WTC11 (cell line): ENCODE measurements at regions not wholly inside any gene's neighbourhood (a gene's known extent, or its start where the extent isn't known, plus 50 kb on each side); places are given as distances from the start of the nearest gene placed in this dataset.

Experiments
- ATAC-seq: fragments of 200-7000 bp; cut with Tn5 transposase; 2 replicates; pipeline ENCODE4 v1.10.0; 2021; ENCODE audit warnings: mild to moderate bottlenecking, moderate library complexity
- CTCF ChIA-PET: fragments of 300-600 bp; sonication (Branson Sonifier 250); formaldehyde crosslinking; loops from one replicate; lab custom pipeline; 2021; ENCODE audit warnings: antibody characterized with exemption; lab: Charles Lee
- POLR2A ChIA-PET: fragments of 350-600 bp; sonication (Branson Sonifier 250); formaldehyde crosslinking; loops from one replicate; lab custom pipeline; 2021; ENCODE audit warnings: antibody characterized with exemption; lab: Charles Lee
- DNase-seq: peaks from one replicate; pipeline ENCODE4 v3.0.0; 2021; ENCODE audit warnings: low spot score
- H3K27ac Mint-ChIP-seq: 2 replicates; pipeline ENCODE4 v1.8.0; 2021; ENCODE audit warnings: mixed read lengths
- H3K27me3 Mint-ChIP-seq: 2 replicates; pipeline ENCODE4 v1.8.0; 2021; ENCODE audit warnings: low read depth, mild to moderate bottlenecking, moderate library complexity, mixed read lengths
- H3K36me3 Mint-ChIP-seq: 2 replicates; pipeline ENCODE4 v1.8.0; 2021; ENCODE audit warnings: mixed read lengths
- H3K4me1 Mint-ChIP-seq: 2 replicates; pipeline ENCODE4 v1.8.0; 2022; ENCODE audit warnings: mixed read lengths
- H3K4me3 Mint-ChIP-seq: 2 replicates; pipeline ENCODE4 v1.8.0; 2021; ENCODE audit warnings: mild to moderate bottlenecking, moderate library complexity, mixed read lengths
- H3K9me3 Mint-ChIP-seq: 2 replicates; pipeline ENCODE4 v1.8.0; 2021; ENCODE audit warnings: mixed read lengths
- ATF1 ChIP-seq: sonication (generic); formaldehyde crosslinking; IDR thresholded peaks from 2 replicates; pipeline ENCODE4 v1.8.1; 2023; ENCODE audit warnings: mild to moderate bottlenecking, moderate library complexity, missing genetic modification reagents
- FOXK1 ChIP-seq: sonication (generic); formaldehyde crosslinking; IDR thresholded peaks from 2 replicates; pipeline ENCODE4 v1.8.0; 2022; ENCODE audit warnings: mild to moderate bottlenecking, moderate library complexity, missing genetic modification reagents
- HMGA2 ChIP-seq: fragments of 250-450 bp; sonication (Bioruptor Pico); IDR thresholded peaks from 2 replicates; pipeline ENCODE4 v1.4.0; 2021; ENCODE audit warnings: mild to moderate bottlenecking, moderate library complexity
- JUN ChIP-seq: sonication (generic); formaldehyde crosslinking; IDR thresholded peaks from 2 replicates; pipeline ENCODE4 v1.8.0; 2023; ENCODE audit warnings: mild to moderate bottlenecking, missing genetic modification reagents
- MYBL2 ChIP-seq: sonication (generic); formaldehyde crosslinking; IDR thresholded peaks from 2 replicates; pipeline ENCODE4 v1.8.1; 2023; ENCODE audit warnings: mild to moderate bottlenecking, moderate library complexity, missing genetic modification reagents
- RELA ChIP-seq: sonication (generic); formaldehyde crosslinking; IDR thresholded peaks from 2 replicates; pipeline ENCODE4 v1.8.1; 2022; ENCODE audit warnings: missing genetic modification reagents, mild to moderate bottlenecking, borderline replicate concordance
- SMAD3 ChIP-seq: sonication (generic); formaldehyde crosslinking; IDR thresholded peaks from 2 replicates; pipeline ENCODE4 v1.8.0; 2022; ENCODE audit warnings: missing genetic modification reagents, mild to moderate bottlenecking, borderline replicate concordance
- SMAD4 ChIP-seq: sonication (generic); formaldehyde crosslinking; IDR thresholded peaks from 2 replicates; pipeline ENCODE4 v1.8.0; 2022; ENCODE audit warnings: mild to moderate bottlenecking, missing genetic modification reagents
- SP1 ChIP-seq: sonication (generic); formaldehyde crosslinking; conservative IDR thresholded peaks from 2 replicates; pipeline ENCODE4 v1.8.1; 2022; ENCODE audit warnings: missing genetic modification reagents
- TP53 ChIP-seq: sonication (generic); formaldehyde crosslinking; IDR thresholded peaks from 2 replicates; pipeline ENCODE4 v1.8.1; 2023; ENCODE audit warnings: mild to moderate bottlenecking, missing genetic modification reagents
- ZNF121 ChIP-seq: sonication (generic); formaldehyde crosslinking; IDR thresholded peaks from 2 replicates; pipeline ENCODE4 v1.8.0; 2023; ENCODE audit warnings: missing genetic modification reagents
- ZNF396 ChIP-seq: fragments of 250-450 bp; sonication (Bioruptor Pico); IDR thresholded peaks from 2 replicates; pipeline ENCODE4 v1.8.0; 2021; ENCODE audit warnings: mild to moderate bottlenecking, moderate library complexity, borderline replicate concordance
- TF ChIP-seq, protein P1 (sequence below): sonication (generic); formaldehyde crosslinking; IDR thresholded peaks from 2 replicates; pipeline ENCODE4 v1.8.1; 2023; ENCODE audit warnings: mild to moderate bottlenecking, moderate library complexity, missing genetic modification reagents
- TF ChIP-seq, protein P2 (sequence below): fragments of 250-450 bp; sonication (Bioruptor Pico); IDR thresholded peaks from 2 replicates; pipeline ENCODE4 v1.9.0; 2021; ENCODE audit warnings: mild to moderate bottlenecking, borderline replicate concordance
- TF ChIP-seq, protein P3 (sequence below): sonication (generic); formaldehyde crosslinking; IDR thresholded peaks from 2 replicates; pipeline ENCODE4 v1.8.1; 2023; ENCODE audit warnings: mild to moderate bottlenecking, missing genetic modification reagents, moderate library complexity
- TF ChIP-seq, protein P4 (sequence below): sonication (generic); formaldehyde crosslinking; conservative IDR thresholded peaks from 2 replicates; pipeline ENCODE4 v1.8.1; 2022; ENCODE audit warnings: mild to moderate bottlenecking, missing genetic modification reagents
- TF ChIP-seq, protein P5 (sequence below): sonication (generic); formaldehyde crosslinking; IDR thresholded peaks from 2 replicates; pipeline ENCODE4 v1.8.1; 2022; ENCODE audit warnings: low read depth, missing genetic modification reagents, borderline replicate concordance
- TF ChIP-seq, protein P6 (sequence below): sonication (generic); formaldehyde crosslinking; IDR thresholded peaks from 2 replicates; pipeline ENCODE4 v1.8.0; 2023; ENCODE audit warnings: mild to moderate bottlenecking, missing genetic modification reagents
- TF ChIP-seq, protein P7 (sequence below): sonication (generic); formaldehyde crosslinking; IDR thresholded peaks from 2 replicates; pipeline ENCODE4 v1.8.0; 2023; ENCODE audit warnings: missing genetic modification reagents
- TF ChIP-seq, protein P8 (sequence below): sonication (generic); formaldehyde crosslinking; IDR thresholded peaks from 2 replicates; pipeline ENCODE4 v1.8.1; 2022; ENCODE audit warnings: mild to moderate bottlenecking, moderate library complexity, missing genetic modification reagents

DNA sequence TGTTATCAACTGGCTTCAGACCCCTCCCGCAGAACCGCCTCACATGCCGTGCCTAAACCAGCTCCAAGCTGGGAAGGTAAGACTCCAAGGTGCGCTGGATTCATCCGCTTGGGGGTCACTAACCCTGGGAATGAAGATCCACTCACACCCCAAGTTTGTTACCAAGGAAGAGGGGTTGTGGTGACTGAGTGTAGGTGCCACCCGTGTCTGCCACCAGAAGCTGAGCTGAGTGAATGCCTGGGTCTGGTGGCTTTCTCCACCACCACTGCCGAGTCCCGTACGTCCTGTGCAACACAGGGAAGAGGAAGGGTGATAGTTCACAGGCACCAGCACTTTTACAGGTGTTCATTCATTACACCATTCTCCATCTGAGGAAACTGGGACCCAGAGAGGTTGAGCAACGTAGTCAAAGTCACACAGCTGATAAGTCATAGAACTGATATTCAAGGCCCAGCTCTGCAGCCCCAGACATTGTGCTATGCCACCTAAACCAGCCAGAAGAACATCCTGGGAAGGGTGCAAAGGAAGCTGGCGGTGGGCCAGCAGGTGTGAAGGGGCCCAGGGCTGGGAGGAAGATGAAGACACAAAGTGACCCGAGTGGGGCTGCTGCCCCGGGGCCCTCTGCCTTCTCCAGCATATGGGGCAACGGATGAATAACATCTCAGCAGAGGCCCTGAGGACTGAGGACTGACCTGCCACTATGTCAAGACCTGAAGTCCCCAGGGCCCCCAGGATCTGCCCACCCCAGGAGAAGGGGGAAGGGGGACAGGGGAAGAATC, 70.9 kb upstream of the PPP1R26 start:
- Mint-ChIP-seq H3K4me1 (no peaks in the 10 kb centered on the region), H3K36me3 (no peaks in the 10 kb centered on the region), H3K27ac (no peak overlapping the region), H3K27me3 (no peaks in the 10 kb centered on the region), H3K4me3 (no peak overlapping the region), H3K9me3 (peaks cover 9% of the 10 kb centered on the region)
- DNase-seq (no peak), ATAC-seq (no peak)
- TF ChIP-seq JUN (CRISPR knock-in tag) = no peak
- no peak for TF ChIP-seq SP1 (CRISPR knock-in tag)
- no peak for TF ChIP-seq ZNF396
- no peak for TF ChIP-seq MYBL2 (CRISPR knock-in tag)
- TF ChIP-seq, protein P1, sequence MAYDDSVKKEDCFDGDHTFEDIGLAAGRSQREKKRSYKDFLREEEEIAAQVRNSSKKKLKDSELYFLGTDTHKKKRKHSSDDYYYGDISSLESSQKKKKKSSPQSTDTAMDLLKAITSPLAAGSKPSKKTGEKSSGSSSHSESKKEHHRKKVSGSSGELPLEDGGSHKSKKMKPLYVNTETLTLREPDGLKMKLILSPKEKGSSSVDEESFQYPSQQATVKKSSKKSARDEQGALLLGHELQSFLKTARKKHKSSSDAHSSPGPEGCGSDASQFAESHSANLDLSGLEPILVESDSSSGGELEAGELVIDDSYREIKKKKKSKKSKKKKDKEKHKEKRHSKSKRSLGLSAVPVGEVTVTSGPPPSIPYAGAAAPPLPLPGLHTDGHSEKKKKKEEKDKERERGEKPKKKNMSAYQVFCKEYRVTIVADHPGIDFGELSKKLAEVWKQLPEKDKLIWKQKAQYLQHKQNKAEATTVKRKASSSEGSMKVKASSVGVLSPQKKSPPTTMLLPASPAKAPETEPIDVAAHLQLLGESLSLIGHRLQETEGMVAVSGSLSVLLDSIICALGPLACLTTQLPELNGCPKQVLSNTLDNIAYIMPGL (CRISPR knock-in tag) = no peak
- no peak for TF ChIP-seq TP53
- TF ChIP-seq SMAD3 (CRISPR knock-in tag) = no peak
- no peak for TF ChIP-seq HMGA2 (CRISPR knock-in tag)
- TF ChIP-seq, protein P2, sequence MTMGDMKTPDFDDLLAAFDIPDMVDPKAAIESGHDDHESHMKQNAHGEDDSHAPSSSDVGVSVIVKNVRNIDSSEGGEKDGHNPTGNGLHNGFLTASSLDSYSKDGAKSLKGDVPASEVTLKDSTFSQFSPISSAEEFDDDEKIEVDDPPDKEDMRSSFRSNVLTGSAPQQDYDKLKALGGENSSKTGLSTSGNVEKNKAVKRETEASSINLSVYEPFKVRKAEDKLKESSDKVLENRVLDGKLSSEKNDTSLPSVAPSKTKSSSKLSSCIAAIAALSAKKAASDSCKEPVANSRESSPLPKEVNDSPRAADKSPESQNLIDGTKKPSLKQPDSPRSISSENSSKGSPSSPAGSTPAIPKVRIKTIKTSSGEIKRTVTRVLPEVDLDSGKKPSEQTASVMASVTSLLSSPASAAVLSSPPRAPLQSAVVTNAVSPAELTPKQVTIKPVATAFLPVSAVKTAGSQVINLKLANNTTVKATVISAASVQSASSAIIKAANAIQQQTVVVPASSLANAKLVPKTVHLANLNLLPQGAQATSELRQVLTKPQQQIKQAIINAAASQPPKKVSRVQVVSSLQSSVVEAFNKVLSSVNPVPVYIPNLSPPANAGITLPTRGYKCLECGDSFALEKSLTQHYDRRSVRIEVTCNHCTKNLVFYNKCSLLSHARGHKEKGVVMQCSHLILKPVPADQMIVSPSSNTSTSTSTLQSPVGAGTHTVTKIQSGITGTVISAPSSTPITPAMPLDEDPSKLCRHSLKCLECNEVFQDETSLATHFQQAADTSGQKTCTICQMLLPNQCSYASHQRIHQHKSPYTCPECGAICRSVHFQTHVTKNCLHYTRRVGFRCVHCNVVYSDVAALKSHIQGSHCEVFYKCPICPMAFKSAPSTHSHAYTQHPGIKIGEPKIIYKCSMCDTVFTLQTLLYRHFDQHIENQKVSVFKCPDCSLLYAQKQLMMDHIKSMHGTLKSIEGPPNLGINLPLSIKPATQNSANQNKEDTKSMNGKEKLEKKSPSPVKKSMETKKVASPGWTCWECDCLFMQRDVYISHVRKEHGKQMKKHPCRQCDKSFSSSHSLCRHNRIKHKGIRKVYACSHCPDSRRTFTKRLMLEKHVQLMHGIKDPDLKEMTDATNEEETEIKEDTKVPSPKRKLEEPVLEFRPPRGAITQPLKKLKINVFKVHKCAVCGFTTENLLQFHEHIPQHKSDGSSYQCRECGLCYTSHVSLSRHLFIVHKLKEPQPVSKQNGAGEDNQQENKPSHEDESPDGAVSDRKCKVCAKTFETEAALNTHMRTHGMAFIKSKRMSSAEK (CRISPR knock-in tag) = no peak
- TF ChIP-seq, protein P3, sequence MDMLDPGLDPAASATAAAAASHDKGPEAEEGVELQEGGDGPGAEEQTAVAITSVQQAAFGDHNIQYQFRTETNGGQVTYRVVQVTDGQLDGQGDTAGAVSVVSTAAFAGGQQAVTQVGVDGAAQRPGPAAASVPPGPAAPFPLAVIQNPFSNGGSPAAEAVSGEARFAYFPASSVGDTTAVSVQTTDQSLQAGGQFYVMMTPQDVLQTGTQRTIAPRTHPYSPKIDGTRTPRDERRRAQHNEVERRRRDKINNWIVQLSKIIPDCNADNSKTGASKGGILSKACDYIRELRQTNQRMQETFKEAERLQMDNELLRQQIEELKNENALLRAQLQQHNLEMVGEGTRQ = no peak
- TF ChIP-seq, protein P4, sequence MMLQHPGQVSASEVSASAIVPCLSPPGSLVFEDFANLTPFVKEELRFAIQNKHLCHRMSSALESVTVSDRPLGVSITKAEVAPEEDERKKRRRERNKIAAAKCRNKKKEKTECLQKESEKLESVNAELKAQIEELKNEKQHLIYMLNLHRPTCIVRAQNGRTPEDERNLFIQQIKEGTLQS = no peak
- no peak for TF ChIP-seq SMAD4 (CRISPR knock-in tag)
- TF ChIP-seq ATF1 (CRISPR knock-in tag) = no peak
- TF ChIP-seq, protein P5, sequence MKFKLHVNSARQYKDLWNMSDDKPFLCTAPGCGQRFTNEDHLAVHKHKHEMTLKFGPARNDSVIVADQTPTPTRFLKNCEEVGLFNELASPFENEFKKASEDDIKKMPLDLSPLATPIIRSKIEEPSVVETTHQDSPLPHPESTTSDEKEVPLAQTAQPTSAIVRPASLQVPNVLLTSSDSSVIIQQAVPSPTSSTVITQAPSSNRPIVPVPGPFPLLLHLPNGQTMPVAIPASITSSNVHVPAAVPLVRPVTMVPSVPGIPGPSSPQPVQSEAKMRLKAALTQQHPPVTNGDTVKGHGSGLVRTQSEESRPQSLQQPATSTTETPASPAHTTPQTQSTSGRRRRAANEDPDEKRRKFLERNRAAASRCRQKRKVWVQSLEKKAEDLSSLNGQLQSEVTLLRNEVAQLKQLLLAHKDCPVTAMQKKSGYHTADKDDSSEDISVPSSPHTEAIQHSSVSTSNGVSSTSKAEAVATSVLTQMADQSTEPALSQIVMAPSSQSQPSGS = no peak
- ChIA-PET POLR2A (no interaction called here), CTCF (no interaction called here)

DNA sequence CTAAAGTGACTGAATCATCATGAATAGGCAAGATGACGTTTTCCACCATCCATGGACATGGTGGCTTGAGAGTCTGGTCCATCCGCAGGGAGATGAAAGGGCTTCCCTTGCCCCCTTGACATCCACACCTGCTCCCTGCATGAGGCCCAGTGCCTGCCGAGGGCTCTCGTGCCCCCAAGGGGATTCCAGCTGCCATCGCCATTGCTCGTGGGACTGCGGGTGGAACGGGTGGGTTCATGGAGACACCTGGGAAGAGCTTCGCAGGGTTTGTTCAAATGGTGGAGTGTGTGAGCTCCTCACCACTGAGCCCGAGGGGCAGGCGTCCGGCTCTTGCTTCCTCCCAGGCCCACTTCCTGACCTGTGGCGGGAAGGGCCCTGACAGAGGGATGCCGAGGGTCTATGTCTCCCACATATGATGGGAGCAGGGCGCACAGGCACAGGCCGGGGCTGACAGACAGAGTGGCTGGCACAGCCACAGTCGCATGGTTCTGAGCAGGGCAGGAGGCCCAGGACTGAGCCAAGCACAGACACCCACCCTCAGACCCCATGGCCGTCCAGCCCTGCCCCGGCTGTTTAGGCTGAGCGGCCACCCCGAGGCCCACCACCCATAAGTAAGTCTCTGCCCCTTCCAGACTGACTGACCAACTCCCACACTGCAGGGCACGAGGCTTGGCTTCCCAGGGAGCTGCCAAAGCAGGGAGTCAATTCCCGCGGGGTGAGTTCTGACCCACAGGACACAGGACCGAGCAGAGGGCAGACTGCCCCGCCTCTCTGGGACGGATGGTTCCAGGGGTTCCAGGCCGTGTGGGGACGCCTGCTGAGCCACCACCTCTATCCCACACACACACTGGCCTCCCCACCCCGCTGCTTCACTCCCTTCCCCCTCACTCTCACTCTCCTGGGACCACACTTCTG, 70.0 kb upstream of the PPP1R26 start:
- Mint-ChIP-seq H3K9me3 (peaks cover 9% of the 10 kb centered on the region), H3K27ac (no peak overlapping the region), H3K4me1 (no peaks in the 10 kb centered on the region), H3K4me3 (no peak overlapping the region), H3K27me3 (no peaks in the 10 kb centered on the region), H3K36me3 (no peaks in the 10 kb centered on the region)
- DNase-seq = no peak
- POLR2A ChIA-PET = no interaction called here
- CTCF ChIA-PET = interaction anchor here (1.7 to 5.0 kb wide), 4 partner anchors 63 to 322 kb away, joined by 4 to 46 read pairs (median 12); partner anchors contain the start of gene OLFM1
- no peak for ATAC-seq
- TF ChIP-seq, protein P6, sequence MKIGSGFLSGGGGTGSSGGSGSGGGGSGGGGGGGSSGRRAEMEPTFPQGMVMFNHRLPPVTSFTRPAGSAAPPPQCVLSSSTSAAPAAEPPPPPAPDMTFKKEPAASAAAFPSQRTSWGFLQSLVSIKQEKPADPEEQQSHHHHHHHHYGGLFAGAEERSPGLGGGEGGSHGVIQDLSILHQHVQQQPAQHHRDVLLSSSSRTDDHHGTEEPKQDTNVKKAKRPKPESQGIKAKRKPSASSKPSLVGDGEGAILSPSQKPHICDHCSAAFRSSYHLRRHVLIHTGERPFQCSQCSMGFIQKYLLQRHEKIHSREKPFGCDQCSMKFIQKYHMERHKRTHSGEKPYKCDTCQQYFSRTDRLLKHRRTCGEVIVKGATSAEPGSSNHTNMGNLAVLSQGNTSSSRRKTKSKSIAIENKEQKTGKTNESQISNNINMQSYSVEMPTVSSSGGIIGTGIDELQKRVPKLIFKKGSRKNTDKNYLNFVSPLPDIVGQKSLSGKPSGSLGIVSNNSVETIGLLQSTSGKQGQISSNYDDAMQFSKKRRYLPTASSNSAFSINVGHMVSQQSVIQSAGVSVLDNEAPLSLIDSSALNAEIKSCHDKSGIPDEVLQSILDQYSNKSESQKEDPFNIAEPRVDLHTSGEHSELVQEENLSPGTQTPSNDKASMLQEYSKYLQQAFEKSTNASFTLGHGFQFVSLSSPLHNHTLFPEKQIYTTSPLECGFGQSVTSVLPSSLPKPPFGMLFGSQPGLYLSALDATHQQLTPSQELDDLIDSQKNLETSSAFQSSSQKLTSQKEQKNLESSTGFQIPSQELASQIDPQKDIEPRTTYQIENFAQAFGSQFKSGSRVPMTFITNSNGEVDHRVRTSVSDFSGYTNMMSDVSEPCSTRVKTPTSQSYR (CRISPR knock-in tag) = no peak
- TF ChIP-seq, protein P7, sequence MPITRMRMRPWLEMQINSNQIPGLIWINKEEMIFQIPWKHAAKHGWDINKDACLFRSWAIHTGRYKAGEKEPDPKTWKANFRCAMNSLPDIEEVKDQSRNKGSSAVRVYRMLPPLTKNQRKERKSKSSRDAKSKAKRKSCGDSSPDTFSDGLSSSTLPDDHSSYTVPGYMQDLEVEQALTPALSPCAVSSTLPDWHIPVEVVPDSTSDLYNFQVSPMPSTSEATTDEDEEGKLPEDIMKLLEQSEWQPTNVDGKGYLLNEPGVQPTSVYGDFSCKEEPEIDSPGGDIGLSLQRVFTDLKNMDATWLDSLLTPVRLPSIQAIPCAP (CRISPR knock-in tag) = no peak
- TF ChIP-seq, protein P8, sequence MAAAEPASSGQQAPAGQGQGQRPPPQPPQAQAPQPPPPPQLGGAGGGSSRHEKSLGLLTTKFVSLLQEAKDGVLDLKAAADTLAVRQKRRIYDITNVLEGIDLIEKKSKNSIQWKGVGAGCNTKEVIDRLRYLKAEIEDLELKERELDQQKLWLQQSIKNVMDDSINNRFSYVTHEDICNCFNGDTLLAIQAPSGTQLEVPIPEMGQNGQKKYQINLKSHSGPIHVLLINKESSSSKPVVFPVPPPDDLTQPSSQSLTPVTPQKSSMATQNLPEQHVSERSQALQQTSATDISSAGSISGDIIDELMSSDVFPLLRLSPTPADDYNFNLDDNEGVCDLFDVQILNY (CRISPR knock-in tag) = no peak
- TF ChIP-seq FOXK1 (CRISPR knock-in tag) (no peak), RELA (no peak), ZNF121 (CRISPR knock-in tag) (no peak)
